Hepatocyte (in vitro differentiated cells): ENCODE measurements at regions not wholly inside any gene's neighbourhood (a gene's known extent, or its start where the extent isn't known, plus 50 kb on each side); places are given as distances from the start of the nearest gene placed in this dataset.

Source experiments
- EZH2phosphoT487 ChIP-seq: fragments of 200-600 bp; sonication (generic); IDR thresholded peaks from one replicate; pipeline ENCODE4 v1.6.1; 2018; ENCODE audit warnings: antibody characterized with exemption, mild to moderate bottlenecking, low read depth, moderate library complexity; ENCODE audit not compliant: unreplicated experiment, severe bottlenecking
- TF ChIP-seq, protein P1 (sequence below): fragments of 200-600 bp; sonication (generic); IDR thresholded peaks from 2 replicates; pipeline ENCODE4 v1.5.1; 2016; ENCODE audit warnings: antibody characterized with exemption, mild to moderate bottlenecking; ENCODE audit not compliant: poor library complexity

DNA sequence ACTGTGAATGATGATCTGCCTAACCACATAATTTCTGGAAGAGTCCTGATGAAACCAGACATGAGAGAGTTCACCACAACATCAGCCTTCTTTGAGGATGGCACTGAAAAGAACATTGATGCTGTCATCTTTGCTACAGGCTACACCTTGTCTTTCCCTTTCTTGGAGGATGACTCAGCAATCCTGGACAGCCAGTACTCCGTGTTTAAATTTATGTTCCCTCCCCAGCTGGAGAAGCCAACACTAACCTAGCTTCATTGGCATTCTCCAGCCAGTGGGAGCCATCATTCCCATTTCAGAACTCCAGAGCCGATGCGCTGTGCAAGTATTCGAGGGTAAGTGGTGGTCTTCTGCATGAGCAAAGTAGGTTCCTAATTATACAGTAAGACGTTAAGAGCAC, 164.1 kb upstream of the POGK start:
- TF ChIP-seq, protein P1, sequence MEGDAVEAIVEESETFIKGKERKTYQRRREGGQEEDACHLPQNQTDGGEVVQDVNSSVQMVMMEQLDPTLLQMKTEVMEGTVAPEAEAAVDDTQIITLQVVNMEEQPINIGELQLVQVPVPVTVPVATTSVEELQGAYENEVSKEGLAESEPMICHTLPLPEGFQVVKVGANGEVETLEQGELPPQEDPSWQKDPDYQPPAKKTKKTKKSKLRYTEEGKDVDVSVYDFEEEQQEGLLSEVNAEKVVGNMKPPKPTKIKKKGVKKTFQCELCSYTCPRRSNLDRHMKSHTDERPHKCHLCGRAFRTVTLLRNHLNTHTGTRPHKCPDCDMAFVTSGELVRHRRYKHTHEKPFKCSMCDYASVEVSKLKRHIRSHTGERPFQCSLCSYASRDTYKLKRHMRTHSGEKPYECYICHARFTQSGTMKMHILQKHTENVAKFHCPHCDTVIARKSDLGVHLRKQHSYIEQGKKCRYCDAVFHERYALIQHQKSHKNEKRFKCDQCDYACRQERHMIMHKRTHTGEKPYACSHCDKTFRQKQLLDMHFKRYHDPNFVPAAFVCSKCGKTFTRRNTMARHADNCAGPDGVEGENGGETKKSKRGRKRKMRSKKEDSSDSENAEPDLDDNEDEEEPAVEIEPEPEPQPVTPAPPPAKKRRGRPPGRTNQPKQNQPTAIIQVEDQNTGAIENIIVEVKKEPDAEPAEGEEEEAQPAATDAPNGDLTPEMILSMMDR: no peak
- TF ChIP-seq EZH2phosphoT487: no peak
